ENCODE measurements at regions not wholly inside any gene's neighbourhood (a gene's known extent, or its start where the extent isn't known, plus 50 kb on each side); places are given as distances from the start of the nearest gene placed in this dataset.

DNA sequence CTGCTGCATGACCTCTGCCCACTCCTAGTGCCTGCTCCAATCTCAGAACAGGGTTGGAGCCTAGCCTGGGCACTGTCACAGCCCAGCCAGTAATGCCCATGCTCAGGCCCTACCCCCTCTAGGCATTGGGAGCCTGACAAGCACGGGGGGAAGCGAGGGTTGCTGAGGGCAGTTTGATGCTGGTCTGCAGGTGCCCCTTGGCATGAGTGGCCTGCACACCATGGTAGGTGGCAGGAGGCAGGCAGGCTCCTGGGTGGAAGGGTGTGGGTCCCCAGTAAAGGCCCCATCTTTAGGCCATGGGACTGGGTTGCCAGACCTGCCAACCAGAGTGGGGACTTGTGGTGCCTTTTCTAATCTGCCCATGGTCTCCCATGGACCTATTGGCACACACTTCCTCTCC is 72.1 kb upstream of the DCAF12L2 start:
- TF ChIP-seq, protein P1, sequence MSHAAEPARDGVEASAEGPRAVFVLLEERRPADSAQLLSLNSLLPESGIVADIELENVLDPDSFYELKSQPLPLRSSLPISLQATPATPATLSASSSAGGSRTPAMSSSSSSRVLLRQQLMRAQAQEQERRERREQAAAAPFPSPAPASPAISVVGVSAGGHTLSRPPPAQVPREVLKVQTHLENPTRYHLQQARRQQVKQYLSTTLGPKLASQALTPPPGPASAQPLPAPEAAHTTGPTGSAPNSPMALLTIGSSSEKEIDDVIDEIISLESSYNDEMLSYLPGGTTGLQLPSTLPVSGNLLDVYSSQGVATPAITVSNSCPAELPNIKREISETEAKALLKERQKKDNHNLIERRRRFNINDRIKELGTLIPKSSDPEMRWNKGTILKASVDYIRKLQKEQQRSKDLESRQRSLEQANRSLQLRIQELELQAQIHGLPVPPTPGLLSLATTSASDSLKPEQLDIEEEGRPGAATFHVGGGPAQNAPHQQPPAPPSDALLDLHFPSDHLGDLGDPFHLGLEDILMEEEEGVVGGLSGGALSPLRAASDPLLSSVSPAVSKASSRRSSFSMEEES (CRISPR knock-in tag; IDR thresholded peaks at IDR 0.05) = no peak
- no peak for TF ChIP-seq ZNF484 (CRISPR knock-in tag; IDR thresholded peaks at IDR 0.05; ENCODE audit: borderline replicate concordance, low read depth)
- no peak for TF ChIP-seq TCF7L2 (IDR thresholded peaks at IDR 0.05; ENCODE audit: low read depth, low read length)
- TF ChIP-seq, protein P2, sequence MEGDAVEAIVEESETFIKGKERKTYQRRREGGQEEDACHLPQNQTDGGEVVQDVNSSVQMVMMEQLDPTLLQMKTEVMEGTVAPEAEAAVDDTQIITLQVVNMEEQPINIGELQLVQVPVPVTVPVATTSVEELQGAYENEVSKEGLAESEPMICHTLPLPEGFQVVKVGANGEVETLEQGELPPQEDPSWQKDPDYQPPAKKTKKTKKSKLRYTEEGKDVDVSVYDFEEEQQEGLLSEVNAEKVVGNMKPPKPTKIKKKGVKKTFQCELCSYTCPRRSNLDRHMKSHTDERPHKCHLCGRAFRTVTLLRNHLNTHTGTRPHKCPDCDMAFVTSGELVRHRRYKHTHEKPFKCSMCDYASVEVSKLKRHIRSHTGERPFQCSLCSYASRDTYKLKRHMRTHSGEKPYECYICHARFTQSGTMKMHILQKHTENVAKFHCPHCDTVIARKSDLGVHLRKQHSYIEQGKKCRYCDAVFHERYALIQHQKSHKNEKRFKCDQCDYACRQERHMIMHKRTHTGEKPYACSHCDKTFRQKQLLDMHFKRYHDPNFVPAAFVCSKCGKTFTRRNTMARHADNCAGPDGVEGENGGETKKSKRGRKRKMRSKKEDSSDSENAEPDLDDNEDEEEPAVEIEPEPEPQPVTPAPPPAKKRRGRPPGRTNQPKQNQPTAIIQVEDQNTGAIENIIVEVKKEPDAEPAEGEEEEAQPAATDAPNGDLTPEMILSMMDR (CRISPR knock-in tag; IDR thresholded peaks at IDR 0.05) = no peak
- TF ChIP-seq PRMT3 (CRISPR knock-in tag; IDR thresholded peaks at IDR 0.05; ENCODE audit: borderline replicate concordance, low read depth) = no peak
- no peak for TF ChIP-seq RFX1 (IDR thresholded peaks at IDR 0.05)
- TF ChIP-seq, protein P3, sequence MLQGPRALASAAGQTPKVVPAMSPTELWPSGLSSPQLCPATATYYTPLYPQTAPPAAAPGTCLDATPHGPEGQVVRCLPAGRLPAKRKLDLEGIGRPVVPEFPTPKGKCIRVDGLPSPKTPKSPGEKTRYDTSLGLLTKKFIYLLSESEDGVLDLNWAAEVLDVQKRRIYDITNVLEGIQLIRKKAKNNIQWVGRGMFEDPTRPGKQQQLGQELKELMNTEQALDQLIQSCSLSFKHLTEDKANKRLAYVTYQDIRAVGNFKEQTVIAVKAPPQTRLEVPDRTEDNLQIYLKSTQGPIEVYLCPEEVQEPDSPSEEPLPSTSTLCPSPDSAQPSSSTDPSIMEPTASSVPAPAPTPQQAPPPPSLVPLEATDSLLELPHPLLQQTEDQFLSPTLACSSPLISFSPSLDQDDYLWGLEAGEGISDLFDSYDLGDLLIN (CRISPR knock-in tag; IDR thresholded peaks at IDR 0.05; ENCODE audit: borderline replicate concordance) = no peak
- no peak for TF ChIP-seq NR2C2 (CRISPR knock-in tag; IDR thresholded peaks at IDR 0.05; ENCODE audit: borderline replicate concordance)

Measured in HepG2 (cell line).